Epithelial cell of esophagus (primary cell): ENCODE measurements at regions not wholly inside any gene's neighbourhood (a gene's known extent, or its start where the extent isn't known, plus 50 kb on each side); places are given as distances from the start of the nearest gene placed in this dataset.

Experiments
- DNase-seq: peaks from one replicate; pipeline ENCODE4 v3.0.0; 2010; ENCODE audit warnings: low read depth
- H3K4me3 ChIP-seq: 2 replicates; pipeline ENCODE4 v1.5.1; 2011; ENCODE audit warnings: mild to moderate bottlenecking, low read length, control low read depth
- TF ChIP-seq, protein P1 (sequence below): IDR thresholded peaks from 2 replicates; pipeline ENCODE4 v1.5.1; 2011; ENCODE audit warnings: low read depth, mild to moderate bottlenecking, low read length, control low read depth, inconsistent platforms; ENCODE audit not compliant: insufficient read depth; ENCODE audit errors: missing control alignments

DNA sequence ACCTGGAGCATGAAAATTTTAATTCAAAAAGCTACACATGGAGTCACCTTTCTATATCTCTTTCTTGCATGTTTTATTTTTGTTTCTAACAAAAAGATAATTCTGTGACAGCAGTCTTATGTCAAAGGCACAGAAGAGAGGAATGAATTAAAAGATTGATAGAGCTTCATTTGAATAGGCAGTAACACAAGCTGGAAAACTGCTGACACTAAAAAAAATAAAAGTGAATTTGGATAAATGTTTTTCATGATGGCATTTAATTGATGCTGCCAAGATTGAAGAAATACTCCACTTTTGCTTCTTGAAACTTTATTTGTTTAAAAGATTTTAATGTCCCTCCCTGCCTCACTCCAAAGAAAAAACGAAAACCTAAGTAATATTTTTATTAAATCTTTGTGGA, 887.4 kb downstream of the PLA2G4A start:
- no peak for DNase-seq
- TF ChIP-seq, protein P1, sequence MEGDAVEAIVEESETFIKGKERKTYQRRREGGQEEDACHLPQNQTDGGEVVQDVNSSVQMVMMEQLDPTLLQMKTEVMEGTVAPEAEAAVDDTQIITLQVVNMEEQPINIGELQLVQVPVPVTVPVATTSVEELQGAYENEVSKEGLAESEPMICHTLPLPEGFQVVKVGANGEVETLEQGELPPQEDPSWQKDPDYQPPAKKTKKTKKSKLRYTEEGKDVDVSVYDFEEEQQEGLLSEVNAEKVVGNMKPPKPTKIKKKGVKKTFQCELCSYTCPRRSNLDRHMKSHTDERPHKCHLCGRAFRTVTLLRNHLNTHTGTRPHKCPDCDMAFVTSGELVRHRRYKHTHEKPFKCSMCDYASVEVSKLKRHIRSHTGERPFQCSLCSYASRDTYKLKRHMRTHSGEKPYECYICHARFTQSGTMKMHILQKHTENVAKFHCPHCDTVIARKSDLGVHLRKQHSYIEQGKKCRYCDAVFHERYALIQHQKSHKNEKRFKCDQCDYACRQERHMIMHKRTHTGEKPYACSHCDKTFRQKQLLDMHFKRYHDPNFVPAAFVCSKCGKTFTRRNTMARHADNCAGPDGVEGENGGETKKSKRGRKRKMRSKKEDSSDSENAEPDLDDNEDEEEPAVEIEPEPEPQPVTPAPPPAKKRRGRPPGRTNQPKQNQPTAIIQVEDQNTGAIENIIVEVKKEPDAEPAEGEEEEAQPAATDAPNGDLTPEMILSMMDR = no peak
- H3K4me3 ChIP-seq = no peak overlapping the region

DNA sequence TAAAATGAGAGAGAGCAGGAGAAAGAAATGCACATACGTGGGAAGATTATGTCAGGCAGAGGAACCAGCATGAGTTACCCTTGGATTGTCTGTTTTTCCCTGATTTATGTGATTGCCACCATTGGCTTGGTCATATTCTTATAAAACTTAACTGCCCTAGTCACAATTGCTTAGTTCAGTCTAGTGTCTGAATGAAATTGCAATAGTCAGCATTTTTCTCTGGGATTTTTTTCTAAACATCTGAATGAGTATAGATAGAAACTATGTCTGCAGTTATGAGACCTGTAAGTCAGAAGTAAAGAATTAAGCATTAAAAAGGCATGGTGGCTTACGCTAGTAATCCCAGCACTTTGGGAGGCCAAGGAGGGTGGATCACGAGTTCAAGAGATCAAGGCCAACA, 889.8 kb downstream of the PLA2G4A start:
- H3K4me3 ChIP-seq = no peak overlapping the region
- TF ChIP-seq, protein P1 = no peak

DNA sequence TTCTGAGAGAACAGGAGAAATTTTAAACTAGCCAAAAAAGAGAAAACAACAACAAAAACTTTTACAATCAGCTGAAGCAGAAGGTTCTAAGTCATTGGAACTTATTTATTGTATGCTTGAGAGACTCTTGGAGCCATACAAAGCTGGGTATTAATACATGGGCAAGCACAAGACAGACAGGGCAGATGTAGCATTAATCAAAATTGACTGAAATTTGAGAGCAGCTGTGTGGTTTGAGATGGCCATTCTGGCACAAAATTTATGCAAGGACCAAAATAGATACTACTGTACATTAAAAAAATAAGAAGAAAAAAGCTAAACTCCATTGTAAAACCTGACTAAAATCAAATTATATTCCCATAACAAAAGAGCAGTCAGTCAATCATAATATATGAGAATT, 892.5 kb downstream of the PLA2G4A start:
- no peak for DNase-seq
- H3K4me3 ChIP-seq = no peak overlapping the region
- TF ChIP-seq, protein P1 = no peak

More for the DNA sequence above, 889.8 kb downstream of the PLA2G4A start:
- DNase-seq = no peak

DNA sequence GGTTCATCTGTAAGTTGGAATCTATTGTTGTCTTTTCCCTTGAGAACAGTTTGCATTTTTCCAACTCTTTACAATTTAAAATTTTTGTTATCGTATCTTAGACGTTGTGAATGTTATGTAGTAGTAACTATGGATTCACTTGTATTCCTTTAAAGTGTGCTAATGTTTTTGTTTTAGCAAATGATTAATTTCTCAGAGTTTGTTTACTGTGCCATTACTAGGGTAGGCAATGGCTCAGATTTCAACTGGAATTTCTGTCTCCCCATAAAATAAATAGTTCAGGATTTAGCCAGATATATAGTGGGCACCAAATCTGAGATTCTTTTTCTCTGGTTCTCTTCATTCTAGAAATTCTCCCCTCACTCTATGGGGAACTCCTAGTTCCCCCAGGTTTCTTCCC, 896.5 kb downstream of the PLA2G4A start:
- DNase-seq = no peak
- no peak overlapping the region for H3K4me3 ChIP-seq
- TF ChIP-seq, protein P1 = no peak

DNA sequence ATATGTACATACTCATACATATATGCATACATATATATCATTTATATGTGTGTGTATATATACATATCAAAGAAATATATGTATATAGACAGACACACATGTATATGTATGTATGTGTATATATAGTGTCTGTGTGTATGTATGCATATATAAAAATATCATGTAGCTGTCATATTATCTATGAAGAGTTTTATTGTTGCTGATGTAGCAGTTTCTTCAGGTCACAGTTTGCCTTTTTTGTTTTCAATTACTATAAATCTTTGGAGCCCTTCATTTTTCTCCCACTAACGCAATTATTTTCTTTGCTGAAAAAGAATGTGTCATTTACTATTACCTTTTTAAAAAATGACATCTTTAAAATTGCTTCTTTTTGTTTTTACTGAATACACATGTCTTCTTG, 904.5 kb downstream of the PLA2G4A start:
- TF ChIP-seq, protein P1 = no peak
- no peak overlapping the region for H3K4me3 ChIP-seq
- no peak for DNase-seq

DNA sequence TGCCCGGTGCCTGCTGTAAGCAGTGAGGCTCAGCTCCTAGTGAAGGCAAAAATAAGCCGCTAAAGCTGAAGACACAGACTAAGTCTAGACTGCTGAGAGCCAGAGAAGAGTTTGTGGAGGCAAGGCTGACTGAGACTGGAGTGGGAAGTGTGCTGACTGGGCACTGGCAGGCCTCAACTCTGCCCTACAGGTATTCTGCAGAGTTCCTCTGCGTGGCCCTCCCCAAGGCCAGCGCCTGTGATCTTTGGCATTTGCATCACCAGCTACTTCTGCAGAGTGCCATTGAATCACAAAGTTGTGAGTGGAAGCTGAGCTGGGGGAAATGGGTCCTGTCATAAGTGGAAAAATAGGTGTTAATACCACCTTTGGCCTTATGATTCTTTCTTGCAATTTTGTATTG, 905.7 kb downstream of the PLA2G4A start:
- no peak for DNase-seq
- no peak overlapping the region for H3K4me3 ChIP-seq
- TF ChIP-seq, protein P1 = no peak

DNA sequence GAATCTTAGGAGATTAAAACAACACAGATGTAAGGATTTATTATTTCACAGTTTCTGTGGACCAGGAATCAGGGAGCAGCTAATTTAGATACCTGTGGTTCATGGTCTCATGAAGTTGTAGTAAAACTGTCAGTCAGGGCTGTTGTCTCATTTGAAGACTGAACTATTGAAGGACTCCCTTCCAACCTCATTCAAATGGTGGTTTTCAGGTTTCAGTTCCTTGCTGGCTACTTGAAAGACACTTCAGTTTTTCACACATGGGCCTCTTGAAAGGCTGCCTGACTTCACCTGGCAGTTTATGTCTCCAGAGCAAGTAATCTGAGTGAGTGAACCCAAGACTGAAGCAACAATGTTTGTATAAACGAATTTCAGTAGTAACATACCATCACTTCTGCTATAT, 915.9 kb downstream of the PLA2G4A start:
- TF ChIP-seq, protein P1 = no peak
- no peak overlapping the region for H3K4me3 ChIP-seq
- no peak for DNase-seq
